ENCODE measurements at regions not wholly inside any gene's neighbourhood (a gene's known extent, or its start where the extent isn't known, plus 50 kb on each side); places are given as distances from the start of the nearest gene placed in this dataset.
A peak's percentile ranks its signal among the peaks of the same experiment; 100 is the strongest.

GRCh38 chr10:78627254-78627795 is 441.4 kb upstream of the ZMIZ1 start:
- Histone ChIP-seq H3K4me1 (peaks cover 27 to 44% (median 39%) of the 10 kb centered on the region in 10 experiments), H3K4me3 (no peak overlapping the region), H3K36me3 (no peaks in the 10 kb centered on the region), H3K27ac (no peak overlapping the region), H3K4me2 (no peak overlapping the region; a peak in 1 of 22 replicates), H3K27me3 (no peaks in the 10 kb centered on the region), H3K9me3 (replicated peaks in 1 of 11) (no peaks in the 10 kb centered on the region), H3K9ac (no peak overlapping the region), H4K20me1 (no peaks in the 10 kb centered on the region)
- no peak for TF ChIP-seq Cebpa-rat (IDR thresholded peaks at IDR 0.05)

GRCh38 chr10:78628976-78629375 is 439.8 kb upstream of the ZMIZ1 start:
- Histone ChIP-seq H4K20me1 (no peaks in the 10 kb centered on the region), H3K4me1 (peaks cover 27 to 46% (median 40%) of the 10 kb centered on the region in 10 experiments), H3K27ac (peak overlapping the region in 2 of 11 experiments; percentile 9 to 14; a peak in 2 of 22 replicates), H3K4me2 (peak overlapping the region; percentile 71 to 88 (median 82)), H3K36me3 (no peaks in the 10 kb centered on the region), H3K9ac (no peak overlapping the region; a peak in 1 of 22 replicates), H3K27me3 (no peaks in the 10 kb centered on the region), H3K9me3 (replicated peaks in 1 of 11) (no peaks in the 10 kb centered on the region), H3K4me3 (no peak overlapping the region)
- TF ChIP-seq Cebpa-rat (IDR thresholded peaks at IDR 0.05) = no peak

- peak overlapping the region in 1 of 11 experiments; percentile 10; a peak in 1 of 22 replicates for H3K27ac ChIP-seq
- no peaks in the 10 kb centered on the region for H4K20me1 ChIP-seq
- H3K9me3 ChIP-seq (replicated peaks in 1 of 11) = no peaks in the 10 kb centered on the region
- H3K27me3 ChIP-seq = no peaks in the 10 kb centered on the region
- no peak for TF ChIP-seq Cebpa-rat (IDR thresholded peaks at IDR 0.05)
- H3K36me3 ChIP-seq = no peaks in the 10 kb centered on the region
- H3K4me1 ChIP-seq = peaks cover 27 to 54% (median 47%) of the 10 kb centered on the region in 10 experiments
- no peak overlapping the region for H3K9ac ChIP-seq
- no peak overlapping the region for H3K4me3 ChIP-seq
- H3K4me2 ChIP-seq = peak overlapping the region; percentile 71 to 88 (median 82)
These were observed 439.0 kb upstream of the ZMIZ1 start for GRCh38 chr10:78629773-78630172.

GRCh38 chr10:78630944-78631838 is 437.6 kb upstream of the ZMIZ1 start:
- Histone ChIP-seq H3K36me3 (no peaks in the 10 kb centered on the region), H3K27me3 (no peaks in the 10 kb centered on the region), H3K4me2 (peak overlapping the region in 9 of 11 experiments; percentile 71 to 88 (median 82); a peak in 16 of 22 replicates), H4K20me1 (no peaks in the 10 kb centered on the region), H3K4me1 (peaks cover 27 to 55% (median 47%) of the 10 kb centered on the region in 10 experiments), H3K9ac (no peak overlapping the region; a peak in 1 of 22 replicates), H3K27ac (peak overlapping the region in 1 of 11 experiments; percentile 7; a peak in 1 of 22 replicates), H3K9me3 (replicated peaks in 1 of 11) (no peaks in the 10 kb centered on the region), H3K4me3 (no peak overlapping the region)
- no peak for TF ChIP-seq Cebpa-rat (IDR thresholded peaks at IDR 0.05)

GRCh38 chr10:78634389-78634815 is 434.4 kb upstream of the ZMIZ1 start:
- TF ChIP-seq Cebpa-rat (IDR thresholded peaks at IDR 0.05) = no peak
- no peak overlapping the region for H3K27ac ChIP-seq
- H4K20me1 ChIP-seq = no peaks in the 10 kb centered on the region
- no peak overlapping the region for H3K9ac ChIP-seq
- no peak overlapping the region for H3K4me3 ChIP-seq
- H3K4me1 ChIP-seq = peaks cover 9 to 38% (median 31%) of the 10 kb centered on the region in 10 experiments
- no peaks in the 10 kb centered on the region for H3K9me3 ChIP-seq (replicated peaks in 1 of 11)
- H3K27me3 ChIP-seq = no peaks in the 10 kb centered on the region
- peak overlapping the region in 5 of 11 experiments; percentile 13 to 39 (median 20); a peak in 7 of 22 replicates for H3K4me2 ChIP-seq
- H3K36me3 ChIP-seq = no peaks in the 10 kb centered on the region

GRCh38 chr10:78634835-78635234 is 433.9 kb upstream of the ZMIZ1 start:
- Histone ChIP-seq H3K4me3 (no peak overlapping the region), H3K27me3 (no peaks in the 10 kb centered on the region), H3K9ac (no peak overlapping the region), H3K36me3 (no peaks in the 10 kb centered on the region), H3K9me3 (replicated peaks in 1 of 11) (no peaks in the 10 kb centered on the region), H3K27ac (no peak overlapping the region), H3K4me2 (peak overlapping the region in 3 of 11 experiments; percentile 13 to 39 (median 20); a peak in 5 of 22 replicates), H3K4me1 (peaks cover 5 to 36% (median 27%) of the 10 kb centered on the region in 10 experiments), H4K20me1 (no peaks in the 10 kb centered on the region)
- TF ChIP-seq Cebpa-rat (IDR thresholded peaks at IDR 0.05) = no peak

GRCh38 chr10:78639629-78640028 is 429.1 kb upstream of the ZMIZ1 start:
- Histone ChIP-seq H3K27me3 (no peaks in the 10 kb centered on the region), H3K4me3 (no peak overlapping the region), H3K9ac (no peak overlapping the region), H4K20me1 (no peaks in the 10 kb centered on the region), H3K4me1 (peaks cover 11 to 43% (median 29%) of the 10 kb centered on the region in 10 experiments), H3K4me2 (peak overlapping the region in 3 of 11 experiments; percentile 66 to 81 (median 71); a peak in 6 of 22 replicates), H3K27ac (peak overlapping the region in 2 of 11 experiments; percentile 56 to 58; a peak in 1 of 22 replicates), H3K9me3 (replicated peaks in 1 of 11) (peaks cover 0 to 2% (median 0%) of the 10 kb centered on the region in 11 experiments; a peak in 4 of 22 replicates), H3K36me3 (no peaks in the 10 kb centered on the region)
- TF ChIP-seq Cebpa-rat (IDR thresholded peaks at IDR 0.05) = no peak

- TF ChIP-seq Cebpa-rat (IDR thresholded peaks at IDR 0.05) = peak in 1 of 11 experiments; percentile 17; a peak in 1 of 22 replicates
- Histone ChIP-seq H3K27ac (peak overlapping the region in 5 of 11 experiments; percentile 44 to 58 (median 50); a peak in 11 of 22 replicates), H3K4me1 (peaks cover 11 to 41% (median 29%) of the 10 kb centered on the region in 10 experiments), H3K4me3 (no peak overlapping the region), H3K9ac (peak overlapping the region in 1 of 11 experiments; percentile 27; a peak in 1 of 22 replicates), H4K20me1 (no peaks in the 10 kb centered on the region), H3K36me3 (no peaks in the 10 kb centered on the region), H3K27me3 (no peaks in the 10 kb centered on the region), H3K4me2 (peak overlapping the region; percentile 3 to 81 (median 60); a peak in 19 of 22 replicates), H3K9me3 (replicated peaks in 1 of 11) (peaks cover 0 to 6% (median 0%) of the 10 kb centered on the region in 11 experiments; a peak in 4 of 22 replicates)
These were observed 427.8 kb upstream of the ZMIZ1 start for GRCh38 chr10:78640796-78641636.

All from BLaER1 treated with 17β-estradiol and CSF1 and Interleukin-3, amounts not matched to agents 10 nM and 100 nM (cell line).